K562 (cell line): ENCODE measurements at regions not wholly inside any gene's neighbourhood (a gene's known extent, or its start where the extent isn't known, plus 50 kb on each side); places are given as distances from the start of the nearest gene placed in this dataset.

Source experiments
- ATAC-seq: fragments of 200-7000 bp; cut with Tn5 transposase; 3 replicates; pipeline ENCODE4 v1.9.1; 2020; ENCODE audit warnings: moderate library complexity
- BruUV-seq: library from RNA; stranded (reverse); fragments of 400-500 nt; replicated peaks from 2 replicates; lab custom pipeline; 2021; lab: Mats Ljungman, UMichigan
- CTCF ChIA-PET: fragments of 300-600 bp; formaldehyde crosslinking; extraction: SDS; loops from one replicate; lab custom pipeline; 2021; ENCODE audit warnings: low intra/inter-chr PET ratio; lab: Yijun Ruan, JAX
- POLR2A ChIA-PET: fragments of 300-600, 350-650 bp; sonication (Branson Sonifier 250); formaldehyde crosslinking; extraction: SDS; loops from one replicate; lab custom pipeline; 2021; ENCODE audit warnings: antibody characterized with exemption, inconsistent platforms; lab: Yijun Ruan, JAX
- DNase-seq, 4 experiments: peaks; one replicate each; pipeline versions ENCODE4 v3.0.0 to v3.0.0-alpha.2; 2011 to 2018; ENCODE audit warnings: low spot score in 3 of 4, mixed read lengths in 3 of 4; ENCODE audit errors: extremely low read depth in 1 of 4
- FAIRE-seq: peaks from 2 replicates; lab custom pipeline; 2011; peaks lifted over from hg19 to GRCh38; lab: Jason Lieb, UNC
- H2AFZ ChIP-seq: 2 replicates; pipeline ENCODE4 v1.6.0; 2011; ENCODE audit warnings: low read depth, low read length, control low read depth, inconsistent platforms
- H3K27ac ChIP-seq: fragments of 200-600 bp; 3 replicates; pipeline ENCODE4 v1.8.0; 2011; ENCODE audit warnings: low read depth, mild to moderate bottlenecking, control low read depth, inconsistent platforms, low read length, moderate library complexity, mixed read lengths; ENCODE audit errors: extremely low read depth
- H3K27me3 ChIP-seq, 2 experiments: fragments of 300-600 bp in 1 of 2; 2 replicates in 1 of 2; 3 replicates in 1 of 2; pipeline versions ENCODE4 v1.6.0 to v1.8.0; 2011; ENCODE audit warnings: inconsistent platforms in 2 of 2, low read length in 2 of 2, mild to moderate bottlenecking in 1 of 2, mixed read lengths in 1 of 2, moderate library complexity in 1 of 2; ENCODE audit not compliant: control insufficient read depth in 2 of 2, insufficient read depth in 2 of 2
- H3K36me3 ChIP-seq: fragments of 300-600 bp; 3 replicates; pipeline ENCODE4 v1.8.0; 2011; ENCODE audit warnings: mild to moderate bottlenecking, low read length, inconsistent platforms; ENCODE audit not compliant: control insufficient read depth, insufficient read depth
- H3K4me1 ChIP-seq, 2 experiments: fragments of 200-600 bp in 1 of 2; replicated peaks in 1 of 2; 2 replicates in 1 of 2; 3 replicates in 1 of 2; pipeline versions ENCODE4 v1.5.1 to v1.8.0; 2011; ENCODE audit warnings: inconsistent platforms in 2 of 2, low read length in 2 of 2, mild to moderate bottlenecking in 1 of 2, mixed read lengths in 1 of 2, moderate library complexity in 1 of 2; ENCODE audit not compliant: control insufficient read depth in 2 of 2, insufficient read depth in 2 of 2
- H3K4me2 ChIP-seq: 2 replicates; pipeline ENCODE4 v1.6.1; 2011; ENCODE audit warnings: low read length, control low read depth, inconsistent platforms, mixed read lengths; ENCODE audit not compliant: insufficient read depth
- H3K4me3 ChIP-seq: fragments of 200-600 bp; sonication (generic), shearing (Covaris generic); 2 replicates; pipeline ENCODE4 v1.5.1; 2016; ENCODE audit warnings: control low read depth, inconsistent platforms
- H3K79me2 ChIP-seq: fragments of 200-600 bp; 3 replicates; pipeline ENCODE4 v1.8.0; 2011; ENCODE audit warnings: low read length, inconsistent platforms; ENCODE audit not compliant: control insufficient read depth, insufficient read depth
- H3K9ac ChIP-seq, 2 experiments: 2 replicates each; pipeline versions ENCODE4 v1.6.0 to v1.6.1; 2011; ENCODE audit warnings: low read depth in 2 of 2, low read length in 2 of 2, control low read depth in 1 of 2, inconsistent platforms in 1 of 2, mild to moderate bottlenecking in 1 of 2, mixed read lengths in 1 of 2; ENCODE audit not compliant: insufficient read depth in 1 of 2
- H3K9me1 ChIP-seq: one replicate; pipeline ENCODE4 v1.6.0; 2011; ENCODE audit warnings: inconsistent platforms, mild to moderate bottlenecking, low read length, moderate library complexity; ENCODE audit not compliant: control insufficient read depth, insufficient read depth
- H3K9me3 ChIP-seq: replicated peaks from 2 replicates; pipeline ENCODE4 v1.5.1; 2011; ENCODE audit warnings: low read depth, low read length, inconsistent platforms; ENCODE audit not compliant: control insufficient read depth, insufficient read depth
- H4K20me1 ChIP-seq: replicated peaks from 2 replicates; pipeline ENCODE4 v1.6.1; 2011; ENCODE audit warnings: low read length, inconsistent platforms, mixed read lengths; ENCODE audit not compliant: control insufficient read depth, insufficient read depth
- BDP1 ChIP-seq: IDR thresholded peaks from 3 replicates; pipeline ENCODE4 v1.6.1; 2011; ENCODE audit not compliant: insufficient read length, insufficient read depth
- FOXA1 ChIP-seq: fragments of 450-650 bp; IDR thresholded peaks from 2 replicates; pipeline ENCODE4 v1.6.1; 2016; ENCODE audit warnings: mild to moderate bottlenecking, borderline replicate concordance
- SAFB ChIP-seq: fragments of 200-400 bp; formaldehyde crosslinking; IDR thresholded peaks from 2 replicates; pipeline ENCODE4 v1.6.1; 2017; ENCODE audit warnings: low read depth, low read length, borderline replicate concordance
- SNRNP70 ChIP-seq: fragments of 200-400 bp; formaldehyde crosslinking; optimal IDR thresholded peaks from 2 replicates; pipeline ENCODE3; 2017; ENCODE audit warnings: low read depth, low read length
- SRF ChIP-seq, 2 experiments: fragments of 250-450, 450-650 bp in 1 of 2; sonication (Bioruptor Pico) in 1 of 2; sonication (generic) in 1 of 2; formaldehyde crosslinking; IDR thresholded peaks; 2 replicates each; pipeline versions ENCODE4 v1.5.0 to v1.5.1; 2020 to 2022; ENCODE audit warnings: mild to moderate bottlenecking in 1 of 2, missing genetic modification reagents in 1 of 2
- ZNF217 ChIP-seq: sonication (generic); formaldehyde crosslinking; IDR thresholded peaks from 2 replicates; pipeline ENCODE4 v1.8.0; 2022; ENCODE audit warnings: mild to moderate bottlenecking, missing genetic modification reagents
- ZNF785 ChIP-seq: fragments of 250-450 bp; sonication (Bioruptor Pico); IDR thresholded peaks from 2 replicates; pipeline ENCODE4 v1.4.0; 2020; ENCODE audit warnings: mild to moderate bottlenecking
- WGBS: fragments of 100-300 bp; shearing (Covaris generic); methylation state at CpG from one replicate; pipeline ENCODE4 v1.1.6; 2016; ENCODE audit warnings: low coverage, mixed read lengths; ENCODE audit not compliant: insufficient coverage; ENCODE audit errors: missing lambda C conversion rate; 5-methylcytosine and 5-hydroxymethylcytosine counted together
- in situ Hi-C: fragments of 300-500 bp; cut with MboI; formaldehyde crosslinking; loops from 4 replicates; pipeline ENCODE4 v1.15.0; 2018; ENCODE audit warnings: inconsistent platforms, mixed read lengths
- intact Hi-C: fragments of 100-400 bp; cut with micrococcal nuclease; formaldehyde crosslinking; loops from 2 replicates; pipeline ENCODE4 v1.14.2; 2022

- H3K27me3 ChIP-seq = peaks cover 7 to 21% of the 10 kb centered on the region in 2 experiments; a peak in 3 of 5 replicates
- peaks cover 0 to 9% of the 10 kb centered on the region in 2 experiments; a peak in 4 of 5 replicates for H3K4me1 ChIP-seq
- no peaks in the 10 kb centered on the region for H3K79me2 ChIP-seq
- H4K20me1 ChIP-seq = no peaks in the 10 kb centered on the region
- H3K9ac ChIP-seq = no peak overlapping the region
- 1% methylated on average over 20 of the region's 21 CpGs for WGBS
- intact Hi-C loops = no loop called here
- ATAC-seq = no peak
- H3K27ac ChIP-seq = no peak overlapping the region
- no peaks in the 10 kb centered on the region for H3K36me3 ChIP-seq
- H3K4me2 ChIP-seq = peak overlapping the region; percentile 10; the same call in 1 of the 2 replicates
- BruUV-seq = no TSS peak
- no peak for DNase-seq
- H2AFZ ChIP-seq = no peak overlapping the region
- no peaks in the 10 kb centered on the region for H3K9me1 ChIP-seq
- no peak overlapping the region for H3K4me3 ChIP-seq
- in situ Hi-C loops = no loop called here
- TF ChIP-seq SNRNP70 (no peak), BDP1 (no peak), SRF (CRISPR knock-in tag; IDR thresholded peaks at IDR 0.05) (no peak), ZNF785 (CRISPR knock-in tag) (no peak), SAFB (no peak), FOXA1 (no peak), ZNF217 (CRISPR knock-in tag) (no peak)
- CTCF ChIA-PET = no interaction called here
- H3K9me3 ChIP-seq = no peaks in the 10 kb centered on the region
- POLR2A ChIA-PET = interaction anchor here (0.6 to 1.1 kb wide), 3 partner anchors 10 to 168 kb away, joined by 3 to 4 read pairs (median 3); no protein-coding TSS in a partner anchor
- FAIRE-seq = no peak
Observed at GRCh38 chr16:50478075-50478772, 70.0 kb upstream of the NKD1 start.
